ENCODE measurements at regions not wholly inside any gene's neighbourhood (a gene's known extent, or its start where the extent isn't known, plus 50 kb on each side); places are given as distances from the start of the nearest gene placed in this dataset.

DNA sequence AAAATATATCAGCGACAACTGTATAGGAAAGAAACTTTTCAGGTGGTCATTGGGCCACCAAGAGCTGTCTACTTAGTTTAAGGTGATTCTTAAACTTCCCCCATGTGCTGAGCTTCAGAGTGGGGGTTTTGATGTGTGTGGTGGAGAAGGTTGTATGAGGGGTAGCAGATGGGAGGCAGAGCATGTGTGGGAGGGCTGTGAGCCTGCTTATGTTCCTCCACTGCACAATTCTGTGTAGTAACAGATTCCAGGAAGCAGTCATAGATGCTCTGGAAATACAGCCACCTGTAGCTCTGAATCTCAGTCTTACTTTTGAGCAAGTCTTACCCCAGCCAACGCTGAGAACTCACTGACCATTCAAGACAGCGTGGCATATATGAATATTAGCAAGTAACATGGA lies 95.3 kb upstream of the SPATA13 start:
- no peak overlapping the region for H3K4me3 ChIP-seq (ENCODE audit: low read length)
- H3K36me3 ChIP-seq (ENCODE audit: control insufficient read depth, insufficient read depth, low read length): no peaks in the 10 kb centered on the region
- H3K27me3 Mint-ChIP-seq (ENCODE audit: low read depth in 2 of 2): peaks cover 0 to 3% of the 10 kb centered on the region in 2 donors
- DNase-seq: no peak
- 47% methylated on average over 2 of the region's 3 CpGs for WGBS (ENCODE audit: insufficient coverage)
- intact Hi-C loops (cut with micrococcal nuclease): no loop called here
- H3K36me3 Mint-ChIP-seq: no peaks in the 10 kb centered on the region
- H3K4me3 Mint-ChIP-seq: no peak overlapping the region
- peaks cover 0 to 4% of the 10 kb centered on the region in 2 donors for H3K4me1 Mint-ChIP-seq
- no peak overlapping the region for H3K27ac ChIP-seq (ENCODE audit: low read length)
- no peak overlapping the region for H3K27ac Mint-ChIP-seq
- H3K9me3 Mint-ChIP-seq: no peaks in the 10 kb centered on the region
- no peaks in the 10 kb centered on the region for H3K9me3 ChIP-seq (ENCODE audit: control insufficient read depth, insufficient read depth, low read length)
- H3K27me3 ChIP-seq (ENCODE audit: control insufficient read depth, insufficient read depth, low read length): no peaks in the 10 kb centered on the region
- no peaks in the 10 kb centered on the region for H3K4me1 ChIP-seq (ENCODE audit: control insufficient read depth, insufficient read depth, low read length)
- ATAC-seq: no peak
- TF ChIP-seq, protein P1, sequence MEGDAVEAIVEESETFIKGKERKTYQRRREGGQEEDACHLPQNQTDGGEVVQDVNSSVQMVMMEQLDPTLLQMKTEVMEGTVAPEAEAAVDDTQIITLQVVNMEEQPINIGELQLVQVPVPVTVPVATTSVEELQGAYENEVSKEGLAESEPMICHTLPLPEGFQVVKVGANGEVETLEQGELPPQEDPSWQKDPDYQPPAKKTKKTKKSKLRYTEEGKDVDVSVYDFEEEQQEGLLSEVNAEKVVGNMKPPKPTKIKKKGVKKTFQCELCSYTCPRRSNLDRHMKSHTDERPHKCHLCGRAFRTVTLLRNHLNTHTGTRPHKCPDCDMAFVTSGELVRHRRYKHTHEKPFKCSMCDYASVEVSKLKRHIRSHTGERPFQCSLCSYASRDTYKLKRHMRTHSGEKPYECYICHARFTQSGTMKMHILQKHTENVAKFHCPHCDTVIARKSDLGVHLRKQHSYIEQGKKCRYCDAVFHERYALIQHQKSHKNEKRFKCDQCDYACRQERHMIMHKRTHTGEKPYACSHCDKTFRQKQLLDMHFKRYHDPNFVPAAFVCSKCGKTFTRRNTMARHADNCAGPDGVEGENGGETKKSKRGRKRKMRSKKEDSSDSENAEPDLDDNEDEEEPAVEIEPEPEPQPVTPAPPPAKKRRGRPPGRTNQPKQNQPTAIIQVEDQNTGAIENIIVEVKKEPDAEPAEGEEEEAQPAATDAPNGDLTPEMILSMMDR (IDR thresholded peaks at IDR 0.05): no peak

DNA sequence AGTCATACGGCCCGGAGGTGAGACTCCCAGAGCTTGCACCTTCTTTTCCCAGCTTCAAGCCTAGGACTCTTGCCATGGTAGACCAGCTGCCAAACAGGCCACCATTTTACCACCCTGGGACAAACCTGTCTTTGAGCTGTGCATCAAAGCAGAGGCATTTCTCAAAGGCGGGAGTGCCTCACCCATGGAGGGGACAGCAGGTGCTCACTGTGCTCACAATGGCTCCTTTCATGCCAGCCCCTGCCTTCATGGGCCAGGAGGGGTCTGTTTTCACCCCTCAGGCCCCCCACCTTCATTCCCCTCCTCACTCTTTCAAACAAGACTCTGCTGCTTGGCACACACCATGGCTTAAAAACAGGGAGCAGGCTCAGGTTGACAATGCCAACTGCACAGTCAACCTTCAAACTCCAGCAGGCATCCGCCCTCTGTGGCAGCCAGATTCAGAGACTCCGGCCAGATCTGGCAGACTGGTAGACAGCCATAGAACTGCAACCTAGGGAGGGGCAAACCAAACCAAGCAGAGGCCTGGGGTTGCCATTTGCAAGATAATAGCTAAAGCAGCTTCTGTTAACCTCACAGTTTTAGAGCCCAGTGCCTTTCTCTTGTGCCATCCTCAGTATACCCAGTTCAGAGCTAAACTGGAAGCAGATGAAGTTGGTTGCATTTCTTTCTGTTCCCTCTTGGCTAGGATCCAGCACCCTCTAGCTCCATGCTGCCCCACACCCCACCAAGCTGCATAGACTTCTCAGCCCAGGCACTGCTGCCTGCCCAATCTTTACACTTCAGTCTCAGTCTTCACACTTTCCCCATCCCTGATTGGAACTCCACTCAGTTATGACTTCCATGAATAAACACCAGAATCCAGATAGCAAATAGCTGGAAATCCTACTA lies 93.9 kb upstream of the SPATA13 start:
- Histone ChIP-seq H3K4me1 (ENCODE audit: control insufficient read depth, insufficient read depth, low read length) (no peaks in the 10 kb centered on the region), H3K27me3 (ENCODE audit: control insufficient read depth, insufficient read depth, low read length) (no peaks in the 10 kb centered on the region), H3K4me3 (ENCODE audit: low read length) (no peak overlapping the region), H3K36me3 (ENCODE audit: control insufficient read depth, insufficient read depth, low read length) (no peaks in the 10 kb centered on the region), H3K9me3 (ENCODE audit: control insufficient read depth, insufficient read depth, low read length) (no peaks in the 10 kb centered on the region), H3K27ac (ENCODE audit: low read length) (no peak overlapping the region)
- no peak overlapping the region for H3K4me3 Mint-ChIP-seq
- intact Hi-C loops (cut with micrococcal nuclease): no loop called here
- DNase-seq (no peak), ATAC-seq (no peak)
- 94% methylated on average over 5 of the region's 5 CpGs for WGBS (ENCODE audit: insufficient coverage)
- peaks cover 0 to 4% of the 10 kb centered on the region in 2 donors for H3K4me1 Mint-ChIP-seq
- H3K27me3 Mint-ChIP-seq (ENCODE audit: low read depth in 2 of 2): peaks cover 2 to 6% of the 10 kb centered on the region in 2 donors
- H3K9me3 Mint-ChIP-seq: no peaks in the 10 kb centered on the region
- TF ChIP-seq, protein P1 (IDR thresholded peaks at IDR 0.05): no peak
- H3K36me3 Mint-ChIP-seq: no peaks in the 10 kb centered on the region
- H3K27ac Mint-ChIP-seq: no peak overlapping the region

DNA sequence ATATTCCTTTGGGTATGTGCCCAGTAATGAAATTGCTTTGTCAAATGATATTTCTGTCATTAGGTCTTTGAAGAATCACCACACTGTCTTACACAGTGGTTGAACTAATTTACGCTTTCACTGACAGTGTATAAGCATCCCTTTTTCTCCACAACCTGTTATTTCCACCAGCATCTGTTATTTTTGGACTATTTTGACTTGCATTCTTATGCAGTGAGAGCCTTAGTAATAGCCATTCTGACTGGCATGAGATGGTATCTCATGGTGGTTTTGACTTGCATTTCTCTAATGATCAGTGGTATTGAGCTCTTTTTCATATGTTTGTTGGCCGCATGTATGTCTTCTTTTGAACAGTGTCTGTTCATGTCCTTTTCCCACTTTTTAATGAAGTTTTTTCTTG lies 92.0 kb upstream of the SPATA13 start:
- Mint-ChIP-seq H3K4me1 (peaks cover 0 to 1% of the 10 kb centered on the region in 2 donors), H3K4me3 (no peak overlapping the region)
- H3K27me3 ChIP-seq (ENCODE audit: control insufficient read depth, insufficient read depth, low read length): no peaks in the 10 kb centered on the region

More for the DNA sequence above, 92.0 kb upstream of the SPATA13 start:
- intact Hi-C loops (cut with micrococcal nuclease): no loop called here
- DNase-seq (no peak), ATAC-seq (no peak)
- Mint-ChIP-seq H3K27ac (no peak overlapping the region), H3K27me3 (ENCODE audit: low read depth in 2 of 2) (peaks cover 3 to 16% of the 10 kb centered on the region in 2 donors), H3K36me3 (no peaks in the 10 kb centered on the region), H3K9me3 (no peaks in the 10 kb centered on the region)
- H3K27ac ChIP-seq (ENCODE audit: low read length): no peak overlapping the region
- H3K36me3 ChIP-seq (ENCODE audit: control insufficient read depth, insufficient read depth, low read length): no peaks in the 10 kb centered on the region
- 94% methylated on average over 2 of the region's 2 CpGs for WGBS (ENCODE audit: insufficient coverage)
- no peaks in the 10 kb centered on the region for H3K4me1 ChIP-seq (ENCODE audit: control insufficient read depth, insufficient read depth, low read length)
- TF ChIP-seq, protein P1 (IDR thresholded peaks at IDR 0.05): no peak
- H3K9me3 ChIP-seq (ENCODE audit: control insufficient read depth, insufficient read depth, low read length): no peaks in the 10 kb centered on the region
- no peak overlapping the region for H3K4me3 ChIP-seq (ENCODE audit: low read length)
